ENCODE measurements at regions not wholly inside any gene's neighbourhood (a gene's known extent, or its start where the extent isn't known, plus 50 kb on each side); places are given as distances from the start of the nearest gene placed in this dataset.
"Not testable (repeated sequence)": the region's sequence is repeated elsewhere in the genome, so short reads cannot be mapped to it uniquely, and the experiment has no call there.

DNA sequence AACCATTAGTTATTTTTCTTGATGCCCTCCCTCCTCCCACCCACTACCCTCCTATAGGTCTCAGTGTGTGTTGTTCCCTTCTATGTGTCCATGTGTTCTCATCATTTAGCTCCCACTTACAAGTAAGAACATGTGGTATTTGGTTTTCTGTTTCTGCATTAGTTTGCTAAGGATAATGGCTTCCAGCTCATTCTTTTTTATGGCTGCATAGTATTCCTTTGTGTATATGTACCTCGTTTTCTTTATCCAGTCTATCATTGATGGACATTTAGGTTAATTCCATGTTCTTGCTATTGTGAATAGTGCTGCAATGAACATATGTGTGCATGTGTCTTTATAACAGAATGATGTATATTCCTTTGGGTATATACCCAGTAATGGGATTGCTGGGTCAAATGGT, 135.1 kb upstream of the PJA2 start:
- DNase-seq; H3K36me3 Mint-ChIP-seq; H3K4me3 Mint-ChIP-seq; CTCF ChIA-PET; intact Hi-C loops (cut with micrococcal nuclease); H3K4me1 Mint-ChIP-seq; ATAC-seq; H3K36me3 ChIP-seq (ENCODE audit: control insufficient read depth in 2 of 3, insufficient read depth in 3 of 3, low read length in 3 of 3); H3K27ac Mint-ChIP-seq; POLR2A ChIA-PET; H3K9me3 ChIP-seq (ENCODE audit: control insufficient read depth in 2 of 3, low read length in 3 of 3); H3K4me1 ChIP-seq (ENCODE audit: control insufficient read depth in 2 of 2, insufficient read depth in 2 of 2, low read length in 2 of 2); H3K27ac ChIP-seq (ENCODE audit: low read depth, low read length); H3K4me3 ChIP-seq (ENCODE audit: low read length); H3K27me3 ChIP-seq (ENCODE audit: control insufficient read depth in 2 of 2, insufficient read depth in 2 of 2, low read length in 2 of 2): not testable (repeated sequence)
- Mint-ChIP-seq H3K9me3 (peaks cover 0 to 13% (median 8%) of the 10 kb centered on the region in 11 donors), H3K27me3 (peaks cover 0 to 12% (median 0%) of the 10 kb centered on the region in 5 donors)

DNA sequence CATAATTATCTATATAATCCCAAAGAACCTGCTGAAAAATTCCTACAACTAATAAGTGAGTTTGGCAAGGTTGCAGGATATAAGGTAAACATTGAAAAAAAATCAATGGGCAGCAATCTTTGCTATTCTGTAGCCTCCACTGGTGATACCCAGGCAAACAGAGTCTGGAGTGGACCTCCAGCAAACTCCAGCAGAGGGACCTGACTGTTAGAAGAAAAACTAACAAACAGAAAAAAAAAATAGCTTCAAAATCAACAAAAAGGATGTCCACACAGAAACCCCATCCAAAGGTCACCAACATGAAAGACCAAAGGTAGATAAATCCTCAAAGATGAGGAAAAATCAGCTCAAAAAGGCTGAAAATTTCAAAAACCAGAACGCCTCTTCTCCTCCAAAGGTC, 128.9 kb upstream of the PJA2 start:
- H3K4me1 Mint-ChIP-seq; H3K27ac ChIP-seq (ENCODE audit: low read depth, low read length); H3K9me3 ChIP-seq (ENCODE audit: control insufficient read depth in 2 of 3, low read length in 3 of 3); H3K4me3 ChIP-seq (ENCODE audit: low read length); H3K4me3 Mint-ChIP-seq; H3K27me3 ChIP-seq (ENCODE audit: control insufficient read depth in 2 of 2, insufficient read depth in 2 of 2, low read length in 2 of 2); ATAC-seq; H3K36me3 ChIP-seq (ENCODE audit: control insufficient read depth in 2 of 3, insufficient read depth in 3 of 3, low read length in 3 of 3); DNase-seq; POLR2A ChIA-PET; H3K4me1 ChIP-seq (ENCODE audit: control insufficient read depth in 2 of 2, insufficient read depth in 2 of 2, low read length in 2 of 2); intact Hi-C loops (cut with micrococcal nuclease); H3K27ac Mint-ChIP-seq; H3K36me3 Mint-ChIP-seq; CTCF ChIA-PET: not testable (repeated sequence)
- Mint-ChIP-seq H3K27me3 (peaks cover 0 to 35% (median 25%) of the 10 kb centered on the region in 5 donors), H3K9me3 (peaks cover 0 to 20% (median 8%) of the 10 kb centered on the region in 11 donors)

- POLR2A ChIA-PET; H3K4me3 Mint-ChIP-seq; H3K27ac ChIP-seq (ENCODE audit: low read depth, low read length); H3K4me1 ChIP-seq (ENCODE audit: control insufficient read depth in 2 of 2, insufficient read depth in 2 of 2, low read length in 2 of 2); H3K36me3 ChIP-seq (ENCODE audit: control insufficient read depth in 2 of 3, insufficient read depth in 3 of 3, low read length in 3 of 3); DNase-seq; H3K36me3 Mint-ChIP-seq; H3K27ac Mint-ChIP-seq; ATAC-seq; H3K4me1 Mint-ChIP-seq; H3K9me3 ChIP-seq (ENCODE audit: control insufficient read depth in 2 of 3, low read length in 3 of 3); H3K4me3 ChIP-seq (ENCODE audit: low read length); intact Hi-C loops (cut with micrococcal nuclease); CTCF ChIA-PET; H3K27me3 ChIP-seq (ENCODE audit: control insufficient read depth in 2 of 2, insufficient read depth in 2 of 2, low read length in 2 of 2): not testable (repeated sequence)
- peaks cover 2 to 43% (median 28%) of the 10 kb centered on the region in 5 donors for H3K27me3 Mint-ChIP-seq
- peaks cover 0 to 11% (median 3%) of the 10 kb centered on the region in 11 donors for H3K9me3 Mint-ChIP-seq
Observed at GRCh38 chr5:109535090-109535489, 125.3 kb upstream of the PJA2 start.

GRCh38 chr5:109533751-109534272, 124.0 kb upstream of the PJA2 start:
- ATAC-seq (no peak), DNase-seq (no peak)
- Mint-ChIP-seq H3K9me3 (peaks cover 0 to 3% (median 0%) of the 10 kb centered on the region in 11 donors), H3K4me1 (no peaks in the 10 kb centered on the region), H3K36me3 (no peaks in the 10 kb centered on the region), H3K27ac (no peak overlapping the region), H3K4me3 (no peak overlapping the region), H3K27me3 (peaks cover 2 to 36% (median 27%) of the 10 kb centered on the region in 5 donors)
- no peaks in the 10 kb centered on the region for H3K27me3 ChIP-seq (ENCODE audit: control insufficient read depth in 2 of 2, insufficient read depth in 2 of 2, low read length in 2 of 2)
- intact Hi-C loops (cut with micrococcal nuclease) = no loop called here
- H3K4me1 ChIP-seq (ENCODE audit: control insufficient read depth in 2 of 2, insufficient read depth in 2 of 2, low read length in 2 of 2) = no peaks in the 10 kb centered on the region
- ChIA-PET POLR2A (no interaction called here), CTCF (no interaction called here)
- no peaks in the 10 kb centered on the region for H3K36me3 ChIP-seq (ENCODE audit: control insufficient read depth in 2 of 3, insufficient read depth in 3 of 3, low read length in 3 of 3)
- H3K9me3 ChIP-seq (ENCODE audit: control insufficient read depth in 2 of 3, low read length in 3 of 3) = no peaks in the 10 kb centered on the region
- no peak overlapping the region for H3K4me3 ChIP-seq (ENCODE audit: low read length)
- H3K27ac ChIP-seq (ENCODE audit: low read depth, low read length) = no peak overlapping the region

DNA sequence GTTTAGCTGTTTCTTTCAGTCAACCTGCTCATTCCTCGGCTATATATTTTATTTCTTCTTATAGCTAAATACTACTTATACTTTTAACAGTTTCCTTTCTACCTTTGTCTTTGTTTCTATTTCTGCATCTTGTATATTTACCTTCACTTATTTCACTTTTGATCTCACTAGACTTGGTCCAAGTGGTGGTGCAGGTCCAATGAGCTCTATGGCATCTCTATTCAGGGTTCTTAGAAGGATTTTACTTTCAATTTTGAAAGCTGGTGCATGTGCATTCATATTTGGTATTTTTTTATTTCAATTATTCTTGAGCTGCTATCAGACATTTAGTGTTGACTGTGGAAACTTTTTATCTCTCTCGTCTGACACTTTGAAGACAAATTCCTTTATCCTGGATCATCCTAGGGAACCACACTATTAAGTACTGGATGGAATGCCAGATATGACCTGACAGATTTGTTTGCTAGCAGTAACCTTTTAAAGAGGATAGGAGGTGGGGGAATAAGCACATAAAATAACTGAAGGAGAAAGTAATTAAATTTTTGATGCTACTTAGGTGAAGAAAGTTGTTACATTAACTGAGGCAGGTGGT, 123.1 kb upstream of the PJA2 start:
- POLR2A ChIA-PET = no interaction called here
- peaks cover 0 to 3% (median 0%) of the 10 kb centered on the region in 11 donors for H3K9me3 Mint-ChIP-seq
- H3K27me3 Mint-ChIP-seq = peaks cover 2 to 36% (median 27%) of the 10 kb centered on the region in 5 donors
- Histone ChIP-seq H3K9me3 (ENCODE audit: control insufficient read depth in 2 of 3, low read length in 3 of 3) (no peaks in the 10 kb centered on the region), H3K36me3 (ENCODE audit: control insufficient read depth in 2 of 3, insufficient read depth in 3 of 3, low read length in 3 of 3) (no peaks in the 10 kb centered on the region), H3K27me3 (ENCODE audit: control insufficient read depth in 2 of 2, insufficient read depth in 2 of 2, low read length in 2 of 2) (no peaks in the 10 kb centered on the region), H3K27ac (ENCODE audit: low read depth, low read length) (no peak overlapping the region), H3K4me3 (ENCODE audit: low read length) (no peak overlapping the region), H3K4me1 (ENCODE audit: control insufficient read depth in 2 of 2, insufficient read depth in 2 of 2, low read length in 2 of 2) (no peaks in the 10 kb centered on the region)
- CTCF ChIA-PET = interaction anchor here (0.5 kb wide), 1 partner anchor 799 kb away, joined by 3 read pairs; no protein-coding TSS in a partner anchor
- ATAC-seq (no peak), DNase-seq (no peak)
- intact Hi-C loops (cut with micrococcal nuclease) = no loop called here
- no peak overlapping the region for H3K4me3 Mint-ChIP-seq
- H3K36me3 Mint-ChIP-seq = no peaks in the 10 kb centered on the region
- no peak overlapping the region for H3K27ac Mint-ChIP-seq
- no peaks in the 10 kb centered on the region for H3K4me1 Mint-ChIP-seq

DNA sequence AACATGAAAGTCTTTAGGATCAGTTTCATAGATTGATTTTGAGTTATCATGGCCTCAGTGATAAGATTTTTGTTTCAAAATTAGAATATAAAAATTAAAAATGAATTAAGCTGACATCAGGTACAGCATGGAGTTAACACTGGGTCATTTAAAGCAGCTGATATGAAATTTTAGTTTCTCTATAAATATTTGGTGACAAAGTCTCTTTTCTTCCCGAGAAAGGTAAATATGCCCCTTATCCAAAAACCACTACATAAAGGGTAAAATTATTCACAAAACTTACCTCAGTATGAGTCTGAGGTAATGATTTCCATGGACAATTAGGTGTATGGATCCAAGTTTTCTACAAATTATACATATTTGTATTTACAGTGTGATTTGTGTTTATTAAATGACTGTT, 121.5 kb upstream of the PJA2 start:
- no peaks in the 10 kb centered on the region for H3K36me3 ChIP-seq (ENCODE audit: control insufficient read depth in 2 of 3, insufficient read depth in 3 of 3, low read length in 3 of 3)
- no peaks in the 10 kb centered on the region for H3K36me3 Mint-ChIP-seq
- CTCF ChIA-PET = no interaction called here
- H3K27ac ChIP-seq (ENCODE audit: low read depth, low read length) = no peak overlapping the region
- H3K27ac Mint-ChIP-seq = no peak overlapping the region
- no peak for ATAC-seq
- H3K27me3 Mint-ChIP-seq = peaks cover 2 to 23% (median 18%) of the 10 kb centered on the region in 5 donors
- intact Hi-C loops (cut with micrococcal nuclease) = no loop called here
- DNase-seq = no peak
- POLR2A ChIA-PET = no interaction called here
- H3K4me3 ChIP-seq (ENCODE audit: low read length) = no peak overlapping the region
- peaks cover 0 to 3% (median 0%) of the 10 kb centered on the region in 11 donors for H3K9me3 Mint-ChIP-seq
- no peaks in the 10 kb centered on the region for H3K27me3 ChIP-seq (ENCODE audit: control insufficient read depth in 2 of 2, insufficient read depth in 2 of 2, low read length in 2 of 2)
- H3K4me1 ChIP-seq (ENCODE audit: control insufficient read depth in 2 of 2, insufficient read depth in 2 of 2, low read length in 2 of 2) = no peaks in the 10 kb centered on the region
- H3K4me3 Mint-ChIP-seq = no peak overlapping the region
- H3K9me3 ChIP-seq (ENCODE audit: control insufficient read depth in 2 of 3, low read length in 3 of 3) = no peaks in the 10 kb centered on the region
- H3K4me1 Mint-ChIP-seq = no peaks in the 10 kb centered on the region

GRCh38 chr5:109529987-109530386, 120.2 kb upstream of the PJA2 start:
- ATAC-seq = no peak
- POLR2A ChIA-PET = no interaction called here
- CTCF ChIA-PET = no interaction called here
- Mint-ChIP-seq H3K4me3 (no peak overlapping the region), H3K4me1 (no peaks in the 10 kb centered on the region), H3K36me3 (no peaks in the 10 kb centered on the region), H3K9me3 (peaks cover 0 to 3% (median 0%) of the 10 kb centered on the region in 11 donors), H3K27me3 (peaks cover 2 to 18% (median 13%) of the 10 kb centered on the region in 5 donors), H3K27ac (no peak overlapping the region)
- Histone ChIP-seq H3K27ac (ENCODE audit: low read depth, low read length) (no peak overlapping the region), H3K27me3 (ENCODE audit: control insufficient read depth in 2 of 2, insufficient read depth in 2 of 2, low read length in 2 of 2) (no peaks in the 10 kb centered on the region), H3K36me3 (ENCODE audit: control insufficient read depth in 2 of 3, insufficient read depth in 3 of 3, low read length in 3 of 3) (no peaks in the 10 kb centered on the region), H3K9me3 (ENCODE audit: control insufficient read depth in 2 of 3, low read length in 3 of 3) (no peaks in the 10 kb centered on the region), H3K4me1 (ENCODE audit: control insufficient read depth in 2 of 2, insufficient read depth in 2 of 2, low read length in 2 of 2) (no peaks in the 10 kb centered on the region), H3K4me3 (ENCODE audit: low read length) (no peak overlapping the region)
- intact Hi-C loops (cut with micrococcal nuclease) = no loop called here
- DNase-seq = no peak
